HG03175 (cell line): ENCODE measurements at regions not wholly inside any gene's neighbourhood (a gene's known extent, or its start where the extent isn't known, plus 50 kb on each side); places are given as distances from the start of the nearest gene placed in this dataset.
"Not testable (repeated sequence)": the region's sequence is repeated elsewhere in the genome, so short reads cannot be mapped to it uniquely, and the experiment has no call there.

ENCODE experiments used
- ATAC-seq: cut with Tn5 transposase; IDR thresholded peaks from one replicate; pipeline ENCODE4 v1.9.1; 2021; ENCODE audit warnings: mild to moderate bottlenecking, moderate library complexity; ENCODE audit not compliant: unreplicated experiment

GRCh38 chr2:56770490-56770889 is 586.7 kb downstream of the CCDC85A start:
- ATAC-seq: no peak

DNA sequence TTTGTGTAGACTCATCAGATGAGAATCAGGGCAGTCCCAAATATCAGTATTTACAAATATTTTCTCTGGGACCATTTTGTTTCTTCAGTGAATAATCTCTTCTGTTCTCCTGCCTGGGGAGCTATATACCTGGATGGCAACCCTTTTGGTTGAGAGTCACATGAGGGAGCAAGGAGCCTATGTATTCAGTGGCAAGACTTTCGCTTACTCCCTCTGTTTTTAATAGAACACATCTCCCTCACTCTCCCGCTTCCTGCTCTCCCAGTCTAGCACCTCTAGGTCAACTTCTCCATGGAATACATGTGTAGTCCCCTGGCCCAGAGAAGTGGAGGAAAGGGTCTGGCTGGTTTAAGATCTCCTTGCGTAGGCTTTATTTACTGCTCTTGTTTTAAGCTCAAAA is 600.3 kb downstream of the CCDC85A start:
- ATAC-seq: no peak

GRCh38 chr2:56801214-56801613 is 617.4 kb downstream of the CCDC85A start:
- no peak for ATAC-seq

GRCh38 chr2:56801770-56802169 is 618.0 kb downstream of the CCDC85A start:
- no peak for ATAC-seq

- no peak for ATAC-seq
These were observed 619.8 kb downstream of the CCDC85A start for GRCh38 chr2:56803596-56803995.

- no peak for ATAC-seq
These were observed 623.1 kb downstream of the CCDC85A start for GRCh38 chr2:56806924-56807323.

DNA sequence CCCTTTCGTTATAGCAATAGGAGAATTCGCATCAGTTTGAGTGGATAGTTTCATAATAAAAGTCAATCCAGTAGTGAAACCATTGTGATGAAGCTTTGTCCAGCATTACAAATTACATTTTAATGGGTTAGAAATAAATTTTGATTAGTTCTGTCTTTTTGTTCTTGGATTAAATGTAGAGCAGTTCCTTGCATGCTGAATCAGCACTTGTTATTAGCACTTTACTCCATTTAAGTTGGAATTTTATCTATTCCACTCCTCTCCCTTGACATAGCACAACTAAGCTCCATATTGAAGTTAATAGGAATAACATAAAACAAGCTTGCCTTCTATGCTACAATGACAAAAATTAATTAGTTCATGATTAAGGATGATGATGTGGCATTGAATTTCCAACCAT is 624.1 kb downstream of the CCDC85A start:
- no peak for ATAC-seq

- no peak for ATAC-seq
These were observed 627.6 kb downstream of the CCDC85A start for GRCh38 chr2:56811401-56811800.

- no peak for ATAC-seq
These were observed 628.6 kb downstream of the CCDC85A start for GRCh38 chr2:56812432-56812831.

GRCh38 chr2:56813490-56813889 is 629.7 kb downstream of the CCDC85A start:
- ATAC-seq: no peak

GRCh38 chr2:56816666-56817065 is 632.9 kb downstream of the CCDC85A start:
- ATAC-seq: no peak

DNA sequence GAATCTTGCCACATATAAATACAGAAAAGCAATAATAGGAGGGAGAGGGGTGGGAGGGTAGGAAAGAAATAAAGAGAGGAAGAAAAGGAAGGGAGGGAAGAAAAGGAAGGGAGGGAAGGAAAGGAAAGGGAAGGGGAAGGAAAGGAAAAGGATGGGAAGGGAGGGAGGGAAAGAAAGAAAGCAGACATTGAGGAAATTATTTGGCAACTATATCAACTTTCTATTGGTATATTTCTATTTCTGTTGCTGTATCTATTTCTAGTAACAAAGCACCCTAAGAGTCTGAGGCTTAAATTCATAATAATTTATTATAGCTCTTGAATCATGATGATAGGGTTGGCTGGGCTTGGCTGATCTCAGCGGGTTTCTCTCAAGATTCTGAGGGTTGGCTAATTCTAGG is 648.0 kb downstream of the CCDC85A start:
- ATAC-seq: no peak

DNA sequence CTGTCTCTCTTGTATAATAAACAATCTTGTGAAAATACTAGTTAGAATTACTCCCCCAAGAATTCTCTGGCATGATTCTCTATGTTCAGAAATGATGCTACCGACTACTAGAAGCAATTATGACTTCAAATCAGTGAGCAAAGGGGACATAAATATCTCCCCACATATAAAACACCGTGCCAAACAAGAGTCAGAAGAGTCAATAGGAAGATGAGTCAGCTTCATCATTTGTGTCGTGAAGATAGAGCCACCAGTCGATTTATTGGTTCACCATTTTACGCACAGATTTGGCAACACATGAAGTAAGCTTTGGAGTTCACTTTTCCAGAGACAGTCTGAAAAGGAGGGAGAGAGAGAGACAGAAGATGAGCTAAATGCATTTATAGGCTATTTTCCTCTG is 650.9 kb downstream of the CCDC85A start:
- ATAC-seq: no peak

- ATAC-seq: not testable (repeated sequence)
These were observed 656.2 kb downstream of the CCDC85A start for GRCh38 chr2:56840009-56840408.

DNA sequence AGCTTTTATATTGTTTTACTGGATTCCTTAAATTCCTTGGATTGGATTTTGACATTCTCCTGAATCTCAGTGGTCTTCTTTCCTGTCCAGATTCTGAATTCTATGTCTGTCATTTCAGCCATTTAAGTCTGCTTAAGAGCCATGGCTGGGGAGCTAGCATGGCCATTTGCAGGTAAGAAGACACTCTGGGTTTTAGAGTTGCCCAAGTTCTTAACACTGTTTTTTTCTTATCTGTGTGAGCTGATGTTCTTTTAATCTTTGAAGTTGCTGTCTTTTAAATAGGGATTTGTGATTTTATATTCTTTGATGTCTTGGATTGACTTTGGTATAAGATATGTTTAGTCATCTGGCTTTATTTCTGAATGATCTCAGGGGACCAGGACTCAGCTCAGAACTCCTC is 677.2 kb downstream of the CCDC85A start:
- ATAC-seq: no peak

DNA sequence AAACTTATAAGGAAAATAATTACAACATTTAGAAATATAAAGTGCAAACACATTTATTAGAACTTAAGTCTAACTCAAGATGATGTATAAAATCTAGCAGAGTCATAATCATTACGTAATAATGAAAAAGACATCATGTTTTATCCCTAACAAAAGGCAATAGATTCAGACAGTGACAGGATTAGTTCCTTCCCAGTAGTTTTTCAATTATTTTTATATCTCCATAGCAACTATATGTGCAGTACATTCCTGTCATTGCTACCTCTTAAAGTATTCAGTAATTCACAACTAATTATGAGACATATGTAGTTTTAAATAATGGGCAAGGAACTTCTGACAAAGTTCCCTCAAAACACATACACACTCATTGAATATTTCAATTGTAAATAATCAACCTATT is 687.9 kb downstream of the CCDC85A start:
- ATAC-seq: no peak

DNA sequence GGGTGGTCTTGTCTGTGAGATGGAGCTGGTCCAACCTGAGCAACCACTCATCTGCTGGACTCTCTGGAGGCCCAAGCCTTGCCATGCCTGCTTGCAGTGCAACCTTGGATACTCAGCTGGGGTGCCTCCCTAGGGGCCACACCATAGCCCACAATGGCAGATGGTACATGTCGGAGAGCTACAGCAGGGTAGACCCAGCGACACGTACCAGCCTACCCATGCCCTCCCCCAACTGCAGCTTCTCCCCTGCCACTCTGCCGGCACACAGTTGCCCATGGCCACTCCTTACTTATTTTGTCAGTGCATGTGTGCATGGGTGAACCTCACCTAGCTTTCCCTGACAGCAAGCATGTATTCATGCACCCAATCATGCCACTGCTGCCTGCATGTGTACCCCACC is 690.9 kb downstream of the CCDC85A start:
- no peak for ATAC-seq

DNA sequence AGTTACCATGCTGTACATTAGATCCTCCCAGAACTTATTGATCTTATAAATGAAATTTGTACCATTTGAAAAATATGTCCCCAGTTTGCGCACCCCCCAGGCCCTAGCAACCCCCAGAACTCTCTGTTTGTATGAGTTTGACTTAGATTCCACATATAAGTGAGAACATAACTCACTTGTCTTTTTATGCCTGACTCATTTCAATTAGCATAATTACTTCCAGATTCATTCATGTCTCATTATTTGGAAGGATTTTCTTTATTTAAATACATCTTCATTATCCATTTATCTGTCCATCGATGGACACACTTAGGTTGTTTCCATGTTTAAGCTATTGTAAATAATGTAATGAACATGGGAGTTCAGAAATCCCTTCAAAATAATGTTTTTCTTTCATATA is 705.9 kb downstream of the CCDC85A start:
- no peak for ATAC-seq

- ATAC-seq: no peak
These were observed 708.6 kb downstream of the CCDC85A start for GRCh38 chr2:56892382-56892781.

GRCh38 chr2:56898986-56899385 is 715.2 kb downstream of the CCDC85A start:
- no peak for ATAC-seq

DNA sequence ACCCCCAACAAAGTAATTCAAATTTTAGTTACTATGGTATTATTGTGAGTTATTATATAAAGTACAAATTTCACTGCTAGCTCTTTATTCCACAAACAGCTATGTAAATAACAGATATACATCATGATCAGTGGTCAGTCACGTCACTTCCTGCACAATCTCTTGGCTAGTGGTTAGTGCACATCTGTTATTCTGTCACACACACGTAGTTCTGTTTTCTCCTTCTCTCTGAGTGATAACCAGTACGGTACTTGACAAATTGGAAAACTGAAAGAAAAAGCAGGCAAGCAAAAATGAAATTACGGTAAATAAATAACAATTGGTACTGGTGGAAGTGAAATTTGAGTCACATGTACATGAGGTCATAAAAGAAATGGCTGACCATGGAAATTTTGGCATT is 728.7 kb downstream of the CCDC85A start:
- ATAC-seq: no peak

DNA sequence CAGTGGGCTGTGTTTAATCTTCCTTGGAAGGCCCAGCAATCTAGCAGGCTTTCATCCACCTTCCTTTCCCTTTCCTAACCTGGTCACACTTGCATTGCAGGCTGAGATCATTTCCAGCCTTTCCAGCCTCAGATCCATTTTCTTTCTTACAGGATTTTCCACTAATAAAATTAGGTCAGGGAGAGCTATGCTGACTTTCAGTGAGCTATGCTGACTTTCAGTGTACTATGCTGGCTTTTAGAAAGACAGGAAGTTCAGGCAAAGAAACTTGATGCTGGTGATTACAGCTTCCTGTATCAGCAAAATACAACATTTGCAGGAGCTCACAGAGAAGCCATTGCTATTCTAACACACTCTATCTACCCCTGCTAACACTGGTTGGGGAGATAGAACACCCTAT is 735.0 kb downstream of the CCDC85A start:
- ATAC-seq: no peak

- ATAC-seq: no peak
These were observed 750.2 kb downstream of the CCDC85A start for GRCh38 chr2:56933976-56934375.

DNA sequence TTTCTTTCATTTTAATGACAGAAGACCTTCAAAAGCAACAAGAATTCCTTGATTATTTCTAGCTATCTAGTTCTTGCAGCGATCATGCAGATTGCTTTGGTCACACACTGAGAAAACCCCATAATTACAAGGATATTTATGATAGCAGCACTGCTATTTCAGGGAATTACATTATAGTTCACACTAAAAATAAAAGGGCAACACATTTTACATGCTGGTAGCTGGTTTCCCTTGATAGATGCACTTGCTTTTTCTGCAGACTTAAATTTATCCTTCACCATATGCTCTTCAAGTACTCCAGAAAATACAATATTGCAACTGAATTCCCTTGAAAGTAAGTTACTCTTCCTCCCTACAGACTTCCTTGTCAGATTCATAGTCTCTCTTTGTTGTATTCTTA is 751.1 kb downstream of the CCDC85A start:
- ATAC-seq: no peak
